Gastrocnemius medialis (tissue), 4 donors: ENCODE measurements at regions not wholly inside any gene's neighbourhood (a gene's known extent, or its start where the extent isn't known, plus 50 kb on each side); places are given as distances from the start of the nearest gene placed in this dataset.
"Not testable (repeated sequence)": the region's sequence is repeated elsewhere in the genome, so short reads cannot be mapped to it uniquely, and the experiment has no call there.

Experiments
- CTCF ChIP-seq, 5 experiments: fragments of 450-650 bp in 3 of 5; fragments of 200-600 bp in 2 of 5; sonication (generic) in 2 of 5; IDR thresholded peaks in 4 of 5; conservative IDR thresholded peaks in 1 of 5; 1 replicate in 4 of 5; 2 replicates in 1 of 5; pipeline ENCODE4 v1.5.1; 2016 to 2019; ENCODE audit warnings: antibody characterized with exemption in 5 of 5, mild to moderate bottlenecking in 3 of 5, moderate library complexity in 3 of 5
- POLR2A ChIP-seq, 2 donors: fragments of 450-650 bp; IDR thresholded peaks; one replicate each; pipeline ENCODE4 v1.6.1; 2017; ENCODE audit warnings: antibody characterized with exemption in 2 of 2, mild to moderate bottlenecking in 2 of 2, moderate library complexity in 2 of 2

DNA sequence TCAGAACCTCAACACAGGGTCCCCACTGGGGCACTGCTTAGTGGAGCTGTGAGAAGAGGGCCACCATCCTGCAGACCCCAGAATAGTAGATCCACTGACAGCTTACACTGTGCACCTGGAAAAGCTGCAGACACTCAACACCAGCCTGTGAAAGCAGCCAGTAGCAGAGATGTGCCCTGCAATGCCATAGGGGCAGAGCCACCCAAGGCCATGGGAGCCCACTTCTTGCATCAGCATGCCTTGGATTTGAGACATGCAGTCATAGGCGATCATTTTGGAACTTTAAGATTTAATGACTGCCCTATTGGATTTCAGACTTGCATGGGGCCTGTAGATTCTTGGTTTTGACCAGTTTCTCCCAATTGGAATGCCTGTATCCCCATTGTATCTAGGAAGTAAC lies 1962.1 kb upstream of the PRR20A start:
- not testable (repeated sequence) for TF ChIP-seq CTCF (IDR thresholded peaks at IDR 0.05 in 4 of 5, conservative IDR thresholded peaks at IDR 0.05 in 1 of 5); POLR2A (IDR thresholded peaks at IDR 0.05)
